ENCODE measurements at regions not wholly inside any gene's neighbourhood (a gene's known extent, or its start where the extent isn't known, plus 50 kb on each side); places are given as distances from the start of the nearest gene placed in this dataset.

DNA sequence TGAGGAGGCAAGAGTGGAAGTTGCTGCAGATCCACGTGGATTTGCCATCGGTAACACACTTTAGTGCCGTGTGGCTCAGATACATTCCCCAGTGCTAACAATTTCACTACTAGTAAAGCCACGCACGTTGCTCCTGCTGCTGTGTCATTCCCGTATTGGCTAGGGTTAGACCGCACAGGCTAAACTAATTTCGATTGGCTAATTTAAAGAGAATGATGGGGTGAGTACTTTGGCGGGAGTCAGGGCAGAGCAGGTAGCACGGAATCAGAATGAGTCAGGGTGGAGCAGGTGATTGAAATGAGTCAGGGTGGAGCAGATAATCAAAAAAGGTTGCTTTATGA is 1337.5 kb downstream of the FSTL5 start:
- TF ChIP-seq, protein P1, sequence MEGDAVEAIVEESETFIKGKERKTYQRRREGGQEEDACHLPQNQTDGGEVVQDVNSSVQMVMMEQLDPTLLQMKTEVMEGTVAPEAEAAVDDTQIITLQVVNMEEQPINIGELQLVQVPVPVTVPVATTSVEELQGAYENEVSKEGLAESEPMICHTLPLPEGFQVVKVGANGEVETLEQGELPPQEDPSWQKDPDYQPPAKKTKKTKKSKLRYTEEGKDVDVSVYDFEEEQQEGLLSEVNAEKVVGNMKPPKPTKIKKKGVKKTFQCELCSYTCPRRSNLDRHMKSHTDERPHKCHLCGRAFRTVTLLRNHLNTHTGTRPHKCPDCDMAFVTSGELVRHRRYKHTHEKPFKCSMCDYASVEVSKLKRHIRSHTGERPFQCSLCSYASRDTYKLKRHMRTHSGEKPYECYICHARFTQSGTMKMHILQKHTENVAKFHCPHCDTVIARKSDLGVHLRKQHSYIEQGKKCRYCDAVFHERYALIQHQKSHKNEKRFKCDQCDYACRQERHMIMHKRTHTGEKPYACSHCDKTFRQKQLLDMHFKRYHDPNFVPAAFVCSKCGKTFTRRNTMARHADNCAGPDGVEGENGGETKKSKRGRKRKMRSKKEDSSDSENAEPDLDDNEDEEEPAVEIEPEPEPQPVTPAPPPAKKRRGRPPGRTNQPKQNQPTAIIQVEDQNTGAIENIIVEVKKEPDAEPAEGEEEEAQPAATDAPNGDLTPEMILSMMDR (IDR thresholded peaks at IDR 0.05): no peak
- TF ChIP-seq POLR2A (IDR thresholded peaks at IDR 0.05): no peak
